Peyer's patch (tissue), 4 donors: ENCODE measurements at regions not wholly inside any gene's neighbourhood (a gene's known extent, or its start where the extent isn't known, plus 50 kb on each side); places are given as distances from the start of the nearest gene placed in this dataset.

Experiments
- POLR2A ChIP-seq, 2 donors: fragments of 450-650 bp; IDR thresholded peaks; one replicate each; pipeline ENCODE4 v1.5.1; 2017; ENCODE audit warnings: antibody characterized with exemption in 2 of 2, mild to moderate bottlenecking in 2 of 2, moderate library complexity in 2 of 2
- TF ChIP-seq, protein P1 (sequence below), 6 experiments: fragments of 450-650 bp in 4 of 6; fragments of 200-600 bp in 2 of 6; sonication (generic) in 1 of 6; IDR thresholded peaks; one replicate each; pipeline ENCODE4 v1.5.1; 2017 to 2019; ENCODE audit warnings: antibody characterized with exemption in 6 of 6, mild to moderate bottlenecking in 3 of 6, moderate library complexity in 1 of 6

DNA sequence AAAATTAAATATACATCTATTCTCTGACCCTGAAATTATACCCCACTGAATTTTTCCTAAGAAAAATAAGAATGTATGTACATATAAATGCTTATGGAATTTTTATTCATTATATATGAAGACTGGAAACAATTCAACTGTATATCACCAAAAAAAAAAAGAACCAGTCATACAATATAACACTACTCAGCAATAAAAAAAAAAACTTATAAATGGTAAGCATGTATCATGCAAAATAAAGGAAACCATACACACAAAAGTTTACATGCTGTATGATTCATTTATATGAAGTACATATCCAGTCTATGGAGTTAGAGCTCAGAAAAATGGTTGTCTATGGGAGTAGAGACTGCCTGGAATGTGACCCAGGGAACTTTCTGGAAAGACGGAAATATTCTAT, 199.4 kb upstream of the MIR17HG start:
- TF ChIP-seq, protein P1, sequence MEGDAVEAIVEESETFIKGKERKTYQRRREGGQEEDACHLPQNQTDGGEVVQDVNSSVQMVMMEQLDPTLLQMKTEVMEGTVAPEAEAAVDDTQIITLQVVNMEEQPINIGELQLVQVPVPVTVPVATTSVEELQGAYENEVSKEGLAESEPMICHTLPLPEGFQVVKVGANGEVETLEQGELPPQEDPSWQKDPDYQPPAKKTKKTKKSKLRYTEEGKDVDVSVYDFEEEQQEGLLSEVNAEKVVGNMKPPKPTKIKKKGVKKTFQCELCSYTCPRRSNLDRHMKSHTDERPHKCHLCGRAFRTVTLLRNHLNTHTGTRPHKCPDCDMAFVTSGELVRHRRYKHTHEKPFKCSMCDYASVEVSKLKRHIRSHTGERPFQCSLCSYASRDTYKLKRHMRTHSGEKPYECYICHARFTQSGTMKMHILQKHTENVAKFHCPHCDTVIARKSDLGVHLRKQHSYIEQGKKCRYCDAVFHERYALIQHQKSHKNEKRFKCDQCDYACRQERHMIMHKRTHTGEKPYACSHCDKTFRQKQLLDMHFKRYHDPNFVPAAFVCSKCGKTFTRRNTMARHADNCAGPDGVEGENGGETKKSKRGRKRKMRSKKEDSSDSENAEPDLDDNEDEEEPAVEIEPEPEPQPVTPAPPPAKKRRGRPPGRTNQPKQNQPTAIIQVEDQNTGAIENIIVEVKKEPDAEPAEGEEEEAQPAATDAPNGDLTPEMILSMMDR (IDR thresholded peaks at IDR 0.05), result no peak
- TF ChIP-seq POLR2A (IDR thresholded peaks at IDR 0.05), result no peak
